Fibroblast of mammary gland (primary cell): ENCODE measurements at regions not wholly inside any gene's neighbourhood (a gene's known extent, or its start where the extent isn't known, plus 50 kb on each side); places are given as distances from the start of the nearest gene placed in this dataset.

Experiments
- DNase-seq: peaks from one replicate; pipeline ENCODE4 v3.0.0-alpha.2; 2010; ENCODE audit warnings: low read depth
- H3K4me3 ChIP-seq: 2 replicates; pipeline ENCODE4 v1.5.1; 2011; ENCODE audit warnings: low read depth, mild to moderate bottlenecking, low read length, moderate library complexity; ENCODE audit not compliant: control insufficient read depth
- CTCF ChIP-seq: conservative IDR thresholded peaks from 2 replicates; pipeline ENCODE4 v1.5.1; 2011; ENCODE audit warnings: low read depth, low read length, inconsistent platforms; ENCODE audit not compliant: control insufficient read depth, insufficient read depth

- TF ChIP-seq CTCF, result no peak
- H3K4me3 ChIP-seq, result no peak overlapping the region
- DNase-seq, result no peak
Measured at GRCh38 chr2:129800686-129801085, 178.8 kb upstream of the RAB6C start.

GRCh38 chr2:129801575-129801974 lies 177.9 kb upstream of the RAB6C start:
- no peak for TF ChIP-seq CTCF
- H3K4me3 ChIP-seq, result no peak overlapping the region
- peak; percentile 88 for DNase-seq

- no peak for DNase-seq
- no peak overlapping the region for H3K4me3 ChIP-seq
- TF ChIP-seq CTCF, result no peak
Measured at GRCh38 chr2:129802290-129802689, 177.2 kb upstream of the RAB6C start.

GRCh38 chr2:129803032-129803431 lies 176.4 kb upstream of the RAB6C start:
- no peak overlapping the region for H3K4me3 ChIP-seq
- DNase-seq, result peak; percentile 38
- no peak for TF ChIP-seq CTCF

GRCh38 chr2:129803871-129804270 lies 175.6 kb upstream of the RAB6C start:
- no peak for TF ChIP-seq CTCF
- peak; percentile 14 for DNase-seq
- no peak overlapping the region for H3K4me3 ChIP-seq

GRCh38 chr2:129805899-129806298 lies 173.6 kb upstream of the RAB6C start:
- no peak for DNase-seq
- H3K4me3 ChIP-seq, result no peak overlapping the region
- TF ChIP-seq CTCF, result no peak

GRCh38 chr2:129806317-129806716 lies 173.1 kb upstream of the RAB6C start:
- H3K4me3 ChIP-seq, result no peak overlapping the region
- no peak for TF ChIP-seq CTCF

More at GRCh38 chr2:129806317-129806716, 173.1 kb upstream of the RAB6C start:
- DNase-seq, result no peak
